GM18508 (cell line): ENCODE measurements at regions not wholly inside any gene's neighbourhood (a gene's known extent, or its start where the extent isn't known, plus 50 kb on each side); places are given as distances from the start of the nearest gene placed in this dataset.
A peak's percentile ranks its signal among the peaks of the same experiment; 100 is the strongest.

Experiments used
- ATAC-seq: cut with Tn5 transposase; IDR thresholded peaks from one replicate; pipeline ENCODE4 v1.9.1; 2021; ENCODE audit warnings: moderate number of reproducible peaks; ENCODE audit not compliant: insufficient read depth, unreplicated experiment

DNA sequence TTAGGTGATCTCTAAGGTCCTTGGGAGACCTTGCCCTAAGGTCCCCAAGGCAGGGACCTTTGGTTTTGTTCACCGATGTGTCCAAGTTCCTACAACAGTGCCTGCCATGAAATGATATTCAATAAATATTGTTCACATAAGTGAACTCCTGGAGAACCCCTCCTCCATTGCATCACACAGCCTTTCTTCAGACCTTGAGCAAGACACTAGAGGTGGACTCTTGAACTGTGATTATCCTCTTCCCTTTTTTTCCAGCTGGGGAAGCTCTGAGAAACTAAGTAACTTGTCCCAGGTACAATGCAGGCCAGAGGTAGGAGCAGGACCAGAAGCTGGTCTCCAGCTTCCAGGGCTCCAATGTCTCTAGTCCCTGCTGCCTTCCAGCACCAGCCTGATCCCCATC, 76.6 kb upstream of the LMO1 start:
- no peak for ATAC-seq

DNA sequence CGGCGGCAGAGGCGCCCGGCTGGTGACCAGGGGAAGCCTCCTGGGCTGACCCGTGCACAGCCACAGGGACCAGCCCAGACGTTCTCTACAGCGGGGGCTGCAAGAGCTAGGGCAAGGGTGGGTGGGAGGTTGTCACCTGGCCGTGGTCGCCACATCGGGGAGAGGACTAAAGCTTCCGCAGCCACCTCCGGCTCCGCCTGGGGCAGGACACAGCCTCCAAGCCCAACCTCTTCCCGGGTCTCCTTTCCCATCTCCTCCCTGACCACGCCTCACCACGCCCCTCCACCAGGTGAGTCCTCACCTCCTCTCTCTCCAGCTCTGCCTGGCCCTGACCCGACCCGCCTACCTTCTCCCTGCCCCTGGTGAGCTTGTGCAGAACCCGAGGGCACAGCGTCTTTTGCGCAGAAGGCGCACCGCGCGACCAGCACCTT, 75.9 kb upstream of the LMO1 start:
- no peak for ATAC-seq

DNA sequence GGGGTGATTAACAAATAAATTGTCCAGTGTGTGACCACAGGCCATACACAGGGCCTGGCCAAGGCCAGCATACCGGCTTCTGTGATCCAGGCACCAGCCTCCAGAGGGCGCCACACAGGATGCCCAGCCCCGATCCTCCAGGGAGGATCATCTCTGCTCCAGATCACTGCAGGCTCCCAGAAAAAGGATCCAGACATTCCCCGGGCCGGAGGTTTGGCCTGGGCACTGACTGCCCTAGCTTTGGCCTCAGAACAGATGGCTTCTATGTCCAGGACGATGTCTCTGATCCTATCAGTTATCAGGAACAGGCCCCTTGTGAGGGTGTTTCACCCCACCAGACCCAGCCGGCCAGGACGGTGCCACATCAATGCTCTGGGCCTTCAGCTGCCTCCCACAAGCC, 74.5 kb upstream of the LMO1 start:
- ATAC-seq = no peak

DNA sequence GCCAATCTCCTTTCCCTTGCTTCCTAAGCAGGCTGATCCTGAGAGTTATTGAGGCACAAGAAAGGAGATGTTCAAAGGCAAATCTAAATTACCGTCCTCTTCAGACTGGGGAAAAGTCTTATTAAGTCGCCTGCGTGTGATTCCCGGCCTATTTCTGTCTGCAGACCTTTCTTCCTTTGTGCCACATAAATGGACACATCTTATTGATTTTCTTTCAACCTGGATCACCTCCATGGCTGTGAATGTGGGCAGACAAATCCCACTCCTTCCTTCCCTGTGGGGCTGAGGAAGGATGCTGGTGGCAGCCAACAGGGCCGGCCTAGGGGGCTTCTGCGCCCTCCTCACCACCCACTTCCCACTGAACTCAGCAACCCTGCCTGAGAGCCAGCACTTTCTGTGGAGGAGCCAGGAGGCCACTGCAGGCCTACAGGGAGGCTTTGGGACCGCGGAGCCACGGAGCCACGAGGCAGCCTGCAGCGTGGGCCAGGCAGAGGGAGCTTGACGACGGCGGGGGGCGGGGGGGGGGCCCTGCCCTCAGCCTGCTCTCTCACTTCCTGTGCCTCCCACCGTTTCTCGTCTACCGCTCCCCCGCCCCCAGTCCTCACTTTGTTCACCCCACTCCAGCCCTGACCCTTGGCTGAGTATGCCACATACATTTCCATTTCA, 73.6 kb upstream of the LMO1 start:
- no peak for ATAC-seq

DNA sequence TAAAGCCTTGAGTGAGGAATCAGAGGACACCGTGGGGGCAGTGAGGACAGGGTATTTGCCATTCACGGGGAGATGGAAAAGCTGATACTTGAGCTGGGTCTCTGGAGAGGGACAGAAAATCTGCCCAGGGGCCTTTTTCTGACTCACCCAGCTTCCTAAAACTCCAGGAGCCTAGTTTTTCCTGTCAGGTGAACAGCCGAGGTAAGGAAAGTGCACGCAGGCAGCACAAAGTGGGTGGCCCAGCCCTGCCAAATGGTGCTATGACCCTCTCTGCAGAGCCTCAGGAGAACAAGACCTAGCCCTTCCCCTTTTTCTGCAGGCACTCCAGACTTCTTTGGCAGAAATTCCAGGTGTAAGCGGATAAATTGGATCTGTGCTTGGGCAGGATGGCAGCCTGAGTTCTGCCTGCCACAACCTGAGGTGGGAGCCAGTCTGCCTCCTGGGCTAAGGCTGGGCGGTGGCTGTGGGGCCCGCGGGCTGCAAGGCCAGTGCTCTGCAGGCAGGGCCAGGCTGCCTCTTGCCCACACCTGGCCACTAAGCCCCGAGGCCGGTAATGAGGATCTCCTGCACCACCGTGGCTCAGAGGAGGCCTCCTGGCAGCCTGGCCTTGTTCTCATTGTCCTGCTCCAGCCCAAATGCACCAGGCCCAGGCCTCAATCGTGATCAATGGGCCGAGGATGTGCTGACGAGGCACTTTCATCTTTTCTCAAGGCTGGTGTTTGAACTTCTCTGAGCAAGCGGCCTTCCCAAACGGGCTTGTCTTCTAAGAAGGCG, 72.9 kb upstream of the LMO1 start:
- ATAC-seq = no peak

DNA sequence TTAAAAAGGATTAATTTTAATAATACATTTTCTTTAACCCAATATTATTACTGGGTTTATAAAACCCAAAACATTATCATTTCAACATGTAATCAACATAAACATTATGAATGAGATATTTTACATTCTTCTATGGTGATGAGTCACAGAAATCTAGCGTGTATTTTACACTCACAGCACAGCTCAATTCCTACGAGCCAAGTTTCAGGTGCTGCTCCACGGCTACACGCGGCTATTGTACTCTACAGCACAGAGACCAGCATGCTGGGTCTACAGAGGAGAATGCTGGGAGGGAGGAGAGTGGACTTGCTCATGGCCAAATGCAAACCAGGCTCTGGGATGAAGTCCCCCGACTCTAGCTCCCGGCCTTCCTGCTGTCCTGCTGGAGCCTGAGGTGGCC, 72.0 kb upstream of the LMO1 start:
- no peak for ATAC-seq

DNA sequence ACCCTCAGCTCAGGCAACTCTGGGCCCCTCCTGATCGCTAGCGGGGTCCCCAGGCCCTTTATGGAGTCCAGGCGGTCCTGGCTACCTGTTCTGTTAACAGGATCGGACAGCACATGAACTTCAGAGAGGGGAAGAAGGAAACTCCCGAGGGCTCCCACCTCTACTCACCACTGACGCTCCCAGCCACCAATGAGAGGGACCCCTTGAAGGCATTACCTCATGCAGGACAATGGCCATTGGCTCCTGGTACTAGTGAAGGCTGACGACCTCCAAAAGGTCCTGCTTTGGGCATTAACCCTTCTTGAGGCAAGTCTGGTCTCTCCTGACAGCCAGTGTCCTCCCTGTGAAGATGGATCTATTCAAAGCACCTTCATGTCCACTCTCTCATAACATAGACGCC, 71.5 kb upstream of the LMO1 start:
- no peak for ATAC-seq

DNA sequence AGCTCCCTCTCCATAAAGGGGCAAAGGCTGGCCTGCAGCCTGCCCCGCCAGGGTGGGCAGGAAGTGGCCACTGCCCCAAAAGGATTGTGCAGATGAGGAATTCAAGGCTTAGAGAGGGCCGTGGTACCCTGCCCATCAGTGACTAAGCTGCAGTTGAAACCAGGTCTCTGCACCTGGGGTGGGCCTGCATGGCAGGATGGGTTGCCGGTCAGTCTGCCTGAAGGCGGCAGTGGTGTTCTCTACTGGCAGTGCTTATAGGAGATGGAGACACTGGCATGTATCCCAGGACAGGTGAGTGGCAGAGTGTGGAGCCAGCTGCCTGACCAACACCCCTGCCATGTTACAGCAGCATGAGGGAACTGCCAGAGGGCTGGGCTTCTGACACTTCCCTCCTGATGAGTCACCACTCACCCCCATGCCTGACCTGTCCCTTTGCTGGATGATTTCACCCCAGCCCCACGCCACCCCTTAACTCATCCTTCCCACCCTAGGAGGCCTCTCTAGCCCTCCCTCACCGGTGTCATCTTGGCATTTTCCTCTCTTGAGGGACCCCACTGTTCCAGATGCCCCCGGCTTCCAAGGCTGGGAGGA, 70.2 kb upstream of the LMO1 start:
- ATAC-seq = no peak

DNA sequence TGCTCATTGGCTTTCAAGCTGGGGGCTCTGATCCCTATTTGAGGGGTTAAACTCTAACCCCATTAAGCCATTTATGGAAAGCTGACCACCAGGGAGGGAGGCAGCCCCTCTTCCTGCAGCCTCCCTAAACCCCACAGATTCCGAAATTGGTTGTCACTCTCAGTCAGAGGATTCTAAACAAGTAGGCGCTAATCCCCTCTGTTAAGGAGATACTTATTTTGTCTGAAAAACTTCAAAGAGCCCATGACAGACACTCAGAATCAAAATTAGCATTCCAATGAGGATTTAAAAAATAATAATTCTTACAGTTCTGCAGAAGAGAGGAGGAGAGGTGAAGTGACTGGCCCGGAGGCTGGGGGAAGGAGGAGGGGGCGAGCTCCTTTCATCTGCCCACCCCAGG, 69.7 kb upstream of the LMO1 start:
- no peak for ATAC-seq

DNA sequence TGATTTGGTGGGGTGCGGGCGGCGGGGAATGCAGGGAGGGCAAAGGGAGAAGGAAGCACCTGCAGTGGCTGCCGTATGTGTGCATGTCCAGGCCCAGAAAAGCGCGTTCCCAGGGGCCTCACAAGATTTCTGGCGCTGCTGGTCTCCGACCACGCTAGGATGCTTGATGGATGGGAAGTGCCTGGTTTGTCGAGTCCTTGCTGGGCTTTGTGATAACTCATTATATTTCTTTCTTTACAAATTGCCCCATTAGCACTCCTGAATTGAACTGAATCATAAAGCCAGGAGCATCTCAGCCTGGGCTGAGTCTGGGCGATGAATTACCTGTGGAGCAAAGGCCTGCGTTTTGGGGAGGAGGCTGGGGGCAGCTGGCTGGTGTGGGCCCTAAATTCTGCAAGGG, 69.2 kb upstream of the LMO1 start:
- no peak for ATAC-seq

DNA sequence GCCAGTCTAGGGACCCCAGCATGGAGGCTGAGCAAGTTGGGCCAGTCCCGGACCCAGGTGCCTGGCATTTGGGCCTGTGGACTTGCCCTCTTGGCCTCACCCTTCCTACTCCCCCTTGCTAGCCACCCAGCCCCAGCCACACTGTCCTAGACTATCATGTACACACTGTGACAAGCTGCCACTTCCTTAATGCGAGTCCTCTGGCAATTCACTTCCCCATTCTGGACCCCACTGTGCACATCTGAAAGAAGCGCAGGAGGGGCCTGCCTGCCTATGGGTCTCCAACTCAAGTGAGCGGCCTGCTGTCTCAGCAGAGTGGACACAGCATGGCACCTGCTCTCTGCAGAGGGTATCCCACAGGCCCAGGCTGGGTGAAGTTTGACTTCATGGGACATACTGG, 68.5 kb upstream of the LMO1 start:
- no peak for ATAC-seq

DNA sequence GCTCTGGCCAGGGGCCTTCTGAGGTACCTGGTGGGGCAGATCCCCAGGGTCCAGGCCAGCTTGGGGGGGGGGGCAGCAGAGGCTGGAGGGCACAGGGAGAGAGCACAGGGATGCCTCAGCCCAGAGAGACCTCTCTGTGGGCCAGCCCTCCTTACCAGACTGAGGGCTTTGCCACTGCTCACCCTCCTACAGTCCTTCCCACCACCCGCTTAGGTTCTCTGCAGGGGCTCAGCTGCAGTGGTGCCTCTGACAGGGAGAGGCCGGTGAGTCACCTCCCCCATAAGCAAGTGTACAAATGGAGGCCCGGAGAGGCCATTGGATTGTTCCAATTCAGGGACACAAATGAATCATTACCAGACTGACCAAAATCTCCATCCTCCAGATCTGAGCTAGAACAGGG, 68.1 kb upstream of the LMO1 start:
- ATAC-seq = no peak

DNA sequence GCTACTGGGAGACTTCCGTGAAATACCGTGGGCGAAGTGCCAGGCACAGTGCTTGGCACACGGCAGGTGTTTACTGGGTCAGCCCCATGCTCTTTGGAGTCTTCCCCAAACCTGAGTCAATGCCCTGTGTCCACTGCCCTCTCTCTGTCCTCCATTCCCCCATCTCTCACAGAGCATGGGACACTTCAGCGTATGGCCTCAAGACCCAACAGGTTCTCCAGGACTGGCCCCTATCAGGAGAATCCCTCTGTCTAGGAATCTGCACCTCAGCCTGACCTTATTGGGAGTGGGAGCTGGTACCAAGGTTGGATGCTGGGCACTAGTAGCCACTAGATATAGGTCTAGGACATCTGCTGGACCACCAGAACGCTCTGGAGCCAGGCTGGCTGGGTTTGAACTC, 67.2 kb upstream of the LMO1 start:
- no peak for ATAC-seq

DNA sequence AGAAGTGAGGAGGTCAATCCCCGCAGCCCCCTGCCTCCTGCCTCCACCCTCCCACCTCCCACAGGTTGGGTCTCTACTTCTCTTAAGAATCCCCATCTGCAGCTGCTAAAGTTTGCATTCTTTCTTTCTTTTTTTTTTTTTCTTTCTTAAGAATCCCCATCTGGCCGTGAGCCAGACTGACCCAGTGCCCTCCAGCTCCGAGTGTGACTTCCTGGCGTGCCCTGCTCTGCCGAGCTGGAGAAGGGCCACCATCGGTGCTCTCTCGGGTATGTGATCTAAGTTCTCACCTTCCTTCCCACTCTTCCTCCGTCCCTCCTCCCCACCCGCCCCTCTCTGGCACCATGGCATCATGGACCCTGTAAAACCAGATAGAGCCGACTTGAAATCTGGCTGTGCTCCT, 66.7 kb upstream of the LMO1 start:
- ATAC-seq = no peak

DNA sequence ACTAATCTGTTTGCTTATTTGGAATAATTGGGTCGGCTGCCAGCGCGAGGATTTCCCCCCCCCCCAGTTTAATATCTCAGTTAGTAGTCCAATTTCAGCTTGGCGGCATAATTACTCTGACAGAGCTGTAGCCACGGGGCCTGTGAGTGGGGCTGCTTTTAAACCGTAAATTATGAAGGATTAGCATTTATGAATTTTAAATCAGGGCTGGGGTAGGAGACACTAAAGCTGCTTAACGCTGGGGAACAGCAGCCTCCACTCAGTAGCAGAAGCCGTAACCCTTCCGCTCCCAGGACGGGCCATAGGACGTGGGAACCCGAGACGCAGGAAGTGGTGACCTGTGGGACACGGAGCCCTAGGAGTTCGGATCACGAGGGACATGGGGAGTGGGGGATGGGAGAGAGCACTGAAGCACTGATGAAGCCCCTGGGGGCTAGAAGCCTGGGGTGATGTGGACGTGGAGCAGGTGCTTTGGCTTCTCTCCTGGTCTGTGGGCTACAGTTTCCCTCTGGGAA, 66.2 kb upstream of the LMO1 start:
- no peak for ATAC-seq

DNA sequence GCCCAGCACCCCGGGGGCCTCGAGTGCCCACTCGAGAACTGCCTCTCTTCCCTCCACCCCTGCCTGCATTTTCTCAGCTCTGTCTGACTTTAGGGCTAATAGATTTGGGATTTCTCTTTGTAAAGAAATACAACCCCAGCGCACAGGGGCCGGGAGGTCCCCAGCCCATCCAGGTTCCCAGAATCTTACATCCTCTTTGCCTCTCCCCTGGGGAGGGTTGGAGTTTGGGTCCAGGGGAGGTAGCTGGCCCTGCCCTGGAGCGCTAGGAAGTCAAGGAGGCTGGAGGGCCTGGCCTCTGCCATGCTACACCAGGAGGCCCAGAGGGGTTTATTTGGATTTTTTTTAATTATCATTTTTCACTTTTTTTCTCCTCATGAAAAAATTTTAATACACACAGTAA, 65.7 kb upstream of the LMO1 start:
- no peak for ATAC-seq

DNA sequence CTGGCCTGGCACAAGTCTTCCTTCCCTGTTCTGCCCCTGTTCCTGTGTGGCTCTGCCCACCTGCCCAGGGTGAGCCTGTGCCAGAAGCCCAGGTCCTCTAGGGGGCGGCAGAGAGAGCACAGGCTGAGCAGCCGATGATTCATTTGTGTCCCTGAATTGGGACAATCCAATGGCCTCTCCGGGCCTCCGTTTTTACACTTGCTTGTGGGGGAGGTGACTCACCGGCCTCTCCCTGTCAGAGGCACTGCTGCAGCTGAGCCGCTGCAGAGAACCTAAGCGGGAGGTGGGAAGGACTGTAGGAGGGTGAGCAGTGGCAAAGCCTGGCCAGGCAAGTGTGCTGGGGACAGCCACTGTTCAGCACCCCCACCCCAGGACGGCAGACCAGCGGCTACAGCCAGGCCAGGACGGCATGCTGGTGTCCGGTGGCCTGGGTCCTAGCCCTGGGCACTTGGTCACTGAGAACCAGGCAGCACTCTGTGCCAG, 65.2 kb upstream of the LMO1 start:
- ATAC-seq = no peak

DNA sequence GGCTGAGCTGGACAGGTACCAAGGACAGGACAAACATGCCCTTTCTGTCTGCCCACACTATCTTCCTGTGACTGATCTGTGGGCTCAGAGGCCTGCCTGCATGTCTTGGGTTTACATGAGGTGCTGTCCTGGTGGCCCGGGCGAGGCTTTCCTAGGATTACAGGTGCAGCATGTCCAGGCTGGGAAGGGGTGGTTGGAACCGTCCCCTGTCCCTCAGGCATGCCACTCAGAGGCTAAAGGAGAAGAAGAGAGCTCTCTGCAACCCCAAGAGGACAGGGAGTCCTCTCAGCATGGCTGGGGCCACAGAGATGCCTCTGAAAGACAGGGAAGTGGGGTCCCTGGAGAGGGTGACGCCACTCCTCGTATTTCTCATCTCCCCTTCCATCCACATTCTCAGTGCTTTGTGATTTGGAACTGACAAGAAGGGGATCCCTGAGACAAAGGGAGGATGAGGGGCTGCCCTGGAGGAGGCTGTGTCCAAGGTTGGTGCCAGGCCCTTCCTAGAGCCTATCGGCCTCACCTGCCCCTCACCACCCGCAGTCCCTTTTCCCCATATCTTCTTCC, 64.6 kb upstream of the LMO1 start:
- ATAC-seq = no peak

DNA sequence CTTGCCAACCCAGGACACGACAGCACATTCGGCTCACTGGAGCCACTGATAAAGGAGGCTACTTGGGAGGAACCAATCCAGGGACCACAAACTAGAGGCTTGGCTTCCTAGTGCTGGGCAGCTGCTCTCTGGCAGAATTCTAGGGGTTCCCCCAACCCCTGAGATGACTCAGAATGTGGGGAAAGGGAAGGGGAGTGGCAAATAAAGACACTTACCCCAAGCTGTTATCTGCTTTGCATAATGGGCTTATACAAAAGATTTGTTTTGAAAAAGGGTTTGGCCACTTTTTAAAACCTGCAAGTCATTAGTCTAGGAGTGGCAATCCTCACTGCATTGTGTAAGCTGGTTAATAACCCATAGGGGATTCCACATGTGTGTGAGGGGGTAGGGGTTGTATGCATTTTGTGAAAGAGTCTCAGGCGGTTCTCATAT, 64.1 kb upstream of the LMO1 start:
- ATAC-seq = peak; percentile 64

DNA sequence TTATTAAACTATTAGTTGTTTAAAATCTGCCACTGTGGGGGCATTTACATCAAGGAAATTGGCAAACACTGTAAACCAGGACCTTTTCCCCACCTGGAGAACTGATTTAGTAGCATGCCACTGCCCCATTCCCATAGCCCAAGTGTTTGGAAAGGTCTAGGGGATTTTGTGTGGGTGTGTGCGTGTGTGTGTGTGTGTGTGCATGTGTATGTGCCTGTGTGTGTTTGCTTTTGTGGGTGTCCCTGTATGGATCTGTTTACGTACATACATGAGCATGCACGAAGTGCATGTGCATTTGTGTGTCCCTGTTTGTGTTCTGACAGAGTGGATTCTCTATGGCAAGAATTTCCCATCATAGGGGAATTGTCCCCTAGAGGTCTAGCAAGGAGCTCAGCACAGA, 62.7 kb upstream of the LMO1 start:
- ATAC-seq = no peak
